GM21737 (cell line): ENCODE measurements at regions not wholly inside any gene's neighbourhood (a gene's known extent, or its start where the extent isn't known, plus 50 kb on each side); places are given as distances from the start of the nearest gene placed in this dataset.

Experiments
- ATAC-seq: cut with Tn5 transposase; IDR thresholded peaks from one replicate; pipeline ENCODE4 v1.9.1; 2021; ENCODE audit warnings: mild to moderate bottlenecking, moderate library complexity; ENCODE audit not compliant: unreplicated experiment

DNA sequence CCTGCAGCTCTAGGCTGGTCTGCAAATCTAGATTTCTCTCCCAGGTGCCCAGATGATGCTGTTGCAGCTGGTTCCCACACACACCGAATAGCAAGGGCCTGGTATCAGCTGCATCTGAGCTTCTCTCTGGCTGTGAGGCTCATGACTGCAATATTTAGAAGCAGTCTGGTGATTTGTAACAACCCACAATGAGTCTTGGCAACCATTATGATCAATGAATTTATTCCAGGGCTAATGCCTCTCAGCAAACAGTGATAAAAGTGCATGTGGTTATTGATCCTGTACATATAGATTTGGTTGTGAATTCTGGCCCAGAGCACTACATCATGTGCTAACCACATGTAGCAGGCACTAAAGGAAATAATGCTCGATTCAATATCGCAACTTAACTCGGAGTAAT is 114.3 kb downstream of the ASCL4 start:
- ATAC-seq, result no peak

DNA sequence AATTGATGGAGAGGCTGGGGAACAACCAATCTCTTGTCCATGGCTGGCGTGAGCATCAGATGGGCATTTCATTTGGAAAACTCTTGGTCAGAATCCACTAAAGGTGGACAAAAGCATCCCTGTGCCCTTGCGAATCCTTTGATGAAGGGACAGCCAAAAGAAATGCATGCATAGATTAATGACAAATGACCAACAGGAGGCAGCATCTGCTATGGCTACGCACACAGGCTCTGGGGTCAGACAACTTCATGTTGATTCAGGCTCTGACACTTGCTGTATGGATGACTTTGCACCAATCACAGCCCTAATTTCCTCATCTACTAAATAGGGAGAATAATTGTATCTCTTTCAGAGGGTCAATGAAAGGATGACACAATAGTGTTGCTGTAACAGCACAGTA is 117.5 kb downstream of the ASCL4 start:
- no peak for ATAC-seq

DNA sequence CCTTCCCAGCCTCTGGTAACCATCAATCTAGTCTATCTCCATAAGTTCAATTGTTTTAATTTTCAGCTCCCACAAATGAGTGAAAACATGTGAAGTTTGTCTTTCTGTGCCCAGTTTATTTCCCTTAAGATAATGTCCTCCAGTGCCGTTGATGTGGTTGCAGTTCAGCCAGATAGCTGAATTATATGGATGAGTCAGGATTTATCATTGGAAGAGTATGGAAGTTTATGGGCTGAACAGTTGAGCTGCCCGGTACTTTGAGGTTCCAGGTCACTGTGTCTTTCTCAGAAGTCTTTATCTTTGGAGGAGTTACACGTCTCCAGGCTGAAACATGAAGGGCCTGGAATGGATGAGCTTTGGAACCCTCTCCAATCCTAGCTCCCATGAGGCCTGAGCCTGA is 120.1 kb downstream of the ASCL4 start:
- no peak for ATAC-seq

DNA sequence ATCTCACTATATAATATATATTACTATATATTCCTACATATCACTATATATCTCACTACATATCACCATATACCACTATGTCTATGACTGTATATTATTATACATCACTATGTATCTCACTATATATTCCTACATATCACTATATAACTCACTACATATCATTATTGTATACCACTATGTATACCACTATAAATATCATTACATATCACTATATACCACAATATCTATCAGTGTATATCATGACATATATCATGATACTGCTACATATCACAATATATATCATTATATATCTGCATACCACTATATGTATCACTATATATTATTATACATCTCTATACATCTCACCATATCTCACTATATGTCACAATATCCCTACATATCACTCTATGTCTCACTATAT is 121.5 kb downstream of the ASCL4 start:
- no peak for ATAC-seq

DNA sequence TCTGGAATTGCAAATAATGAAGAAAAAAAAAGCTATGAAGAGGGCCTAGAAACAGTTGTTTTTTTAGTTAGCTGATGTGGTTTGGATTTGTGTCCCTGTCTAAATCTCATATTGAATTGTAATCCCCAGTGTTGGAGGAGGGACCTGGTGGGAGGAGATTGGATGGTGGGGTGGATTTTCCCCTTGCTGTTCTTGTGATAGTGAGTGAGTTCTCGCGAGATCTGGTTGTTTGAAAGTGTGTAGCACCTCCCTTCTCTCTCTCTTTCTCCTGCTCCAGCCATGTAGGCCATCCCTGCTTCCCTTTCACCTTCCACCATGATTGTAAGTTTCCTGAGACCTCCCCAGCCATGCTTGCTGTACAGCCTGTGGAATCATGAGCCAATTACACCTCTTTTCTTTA is 126.1 kb downstream of the ASCL4 start:
- no peak for ATAC-seq

DNA sequence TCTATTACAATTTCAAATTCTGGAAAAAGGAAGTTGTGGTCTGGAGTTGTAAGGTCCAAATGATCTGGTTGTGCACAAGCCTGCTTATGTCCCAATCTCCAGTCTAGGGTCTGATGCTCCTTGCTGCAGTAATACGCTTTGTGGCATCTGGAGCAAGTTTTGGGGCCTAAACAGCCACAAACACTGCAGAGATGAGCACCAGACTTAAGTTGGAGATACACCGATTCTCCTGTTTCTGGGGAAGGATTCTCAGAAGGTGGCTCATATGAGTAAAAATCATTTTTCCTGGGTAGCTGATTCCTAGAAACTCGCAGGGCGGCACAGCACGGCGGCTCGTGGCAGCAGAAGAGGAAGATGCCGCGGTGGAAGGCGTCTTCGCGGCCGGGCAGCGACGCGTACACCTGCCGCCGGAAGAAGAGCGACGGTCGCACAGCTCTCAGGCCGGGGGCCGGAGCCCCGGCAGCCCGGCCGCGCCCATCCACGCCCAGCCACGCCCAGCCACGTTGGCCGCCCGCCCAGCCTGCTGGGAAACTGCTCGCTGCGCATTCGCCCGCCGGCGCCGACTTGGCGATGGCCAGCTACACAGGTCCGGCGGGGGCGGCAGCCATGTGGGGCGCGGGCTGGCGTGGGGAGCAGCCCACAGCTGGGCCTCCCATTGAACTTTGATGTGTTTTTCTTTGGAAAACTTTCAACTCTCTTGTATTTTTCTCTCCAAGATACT is 129.0 kb downstream of the ASCL4 start:
- peak; percentile 97 for ATAC-seq

DNA sequence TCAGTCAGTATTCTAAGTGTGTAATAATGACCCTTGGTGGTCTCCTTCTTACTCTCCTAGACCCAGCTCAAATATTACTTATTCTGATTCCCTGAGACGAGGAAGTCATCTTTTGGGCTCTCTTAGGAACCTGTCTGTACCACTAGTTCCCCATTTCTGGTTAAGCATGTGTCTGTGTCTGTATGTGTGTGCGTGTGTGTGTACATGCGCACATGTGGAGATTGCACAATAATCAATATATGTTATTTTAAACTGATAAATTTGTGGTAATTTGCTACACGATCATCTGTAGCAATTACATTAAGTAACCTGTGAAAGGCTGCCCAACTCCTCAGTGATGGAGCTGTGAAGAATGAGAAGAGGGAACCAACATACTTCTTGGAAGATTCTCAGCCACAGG is 132.2 kb downstream of the ASCL4 start:
- no peak for ATAC-seq

DNA sequence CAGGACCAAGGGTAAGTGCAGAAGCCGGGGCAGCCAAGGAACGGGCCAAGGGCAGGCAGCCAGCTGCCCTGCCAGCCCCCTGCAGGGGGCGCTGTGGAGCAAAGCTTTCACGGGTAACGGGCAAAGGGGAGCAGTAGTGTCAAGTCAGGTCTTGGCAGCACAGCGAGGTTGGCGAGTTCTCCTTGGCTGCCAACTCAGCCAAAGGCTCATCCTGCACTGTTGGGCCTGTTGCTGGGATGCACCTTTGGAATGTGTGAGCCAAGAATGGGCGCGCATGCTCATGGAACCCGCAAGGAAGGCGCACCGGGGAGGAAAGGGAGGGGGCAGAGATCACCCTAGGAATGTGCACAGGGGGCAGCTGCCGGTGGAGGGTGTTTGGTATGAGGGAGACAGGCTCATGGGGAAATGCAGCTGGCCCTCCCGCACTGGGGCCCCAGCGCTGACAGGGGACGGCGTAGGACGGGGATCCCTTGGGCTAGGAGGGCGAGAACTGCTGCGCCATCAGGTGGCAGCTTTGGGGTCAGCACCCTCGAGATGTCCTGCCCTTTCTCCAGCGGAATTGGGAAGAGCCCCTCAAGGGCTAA is 138.0 kb downstream of the ASCL4 start:
- no peak for ATAC-seq

DNA sequence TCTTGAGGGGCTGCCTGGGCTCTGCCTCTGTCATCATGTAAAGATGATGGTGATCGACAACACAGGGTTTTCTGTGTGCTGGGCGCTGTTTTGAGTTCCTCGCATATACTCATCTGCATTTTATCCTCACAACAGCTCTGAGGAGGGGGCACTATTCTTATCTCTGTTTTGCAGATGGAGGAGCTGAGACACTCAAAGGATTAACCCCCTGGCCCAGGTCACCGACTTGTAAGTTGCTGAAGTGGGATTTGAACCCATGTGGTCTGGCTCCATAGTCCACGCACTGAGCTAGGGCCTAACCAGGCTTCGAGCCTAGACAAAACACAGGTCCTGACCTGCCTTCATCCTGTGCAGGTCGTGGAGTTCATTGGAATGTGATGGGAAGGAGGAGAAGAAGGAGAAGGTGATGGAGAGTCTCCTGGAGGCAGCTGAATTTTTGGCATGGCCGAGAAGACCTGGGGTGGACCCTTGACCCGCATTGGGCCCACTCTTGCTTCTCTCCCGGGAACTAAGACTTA is 140.0 kb downstream of the ASCL4 start:
- no peak for ATAC-seq

DNA sequence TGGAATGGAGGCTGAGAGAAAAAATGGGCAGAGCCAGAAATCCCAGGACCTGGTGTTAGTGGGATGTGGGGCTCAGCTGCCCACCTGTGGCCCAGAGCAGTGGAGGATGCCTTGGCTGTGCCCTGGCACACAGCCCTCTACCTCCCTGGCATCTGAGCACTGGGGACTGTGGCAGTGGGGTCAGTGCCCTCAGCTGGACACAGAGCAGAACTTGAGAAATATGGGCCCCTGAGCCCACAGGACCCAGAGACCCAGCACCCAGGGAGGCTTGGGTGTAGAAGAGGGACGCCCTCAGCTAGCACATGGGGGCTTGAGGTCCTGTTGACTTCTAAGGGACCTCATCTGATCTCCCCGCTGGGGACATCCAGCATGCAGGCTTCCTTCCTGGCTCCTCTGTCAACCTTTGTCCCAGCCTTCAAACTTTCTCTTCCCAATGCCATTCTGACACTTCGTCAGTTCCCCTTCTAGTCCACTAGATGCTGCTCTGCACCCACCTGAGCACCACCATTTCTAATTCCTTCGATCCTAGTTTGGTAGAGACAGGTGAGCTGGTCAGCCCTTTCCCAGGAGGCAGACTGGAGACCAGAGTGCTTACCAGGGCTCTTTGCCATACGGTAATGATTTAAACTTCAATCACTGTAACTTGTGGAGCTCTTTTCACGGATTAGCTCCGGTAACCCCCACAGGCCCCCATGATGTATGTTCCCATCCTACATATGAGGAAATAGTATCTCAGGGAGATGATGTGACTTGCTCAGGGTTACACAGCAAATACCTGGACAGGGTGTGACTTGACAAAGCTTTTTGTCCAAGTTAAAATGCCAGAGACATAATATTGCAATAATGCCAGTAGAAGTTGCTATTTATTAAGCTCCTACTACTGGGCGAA is 143.7 kb downstream of the ASCL4 start:
- ATAC-seq, result no peak

DNA sequence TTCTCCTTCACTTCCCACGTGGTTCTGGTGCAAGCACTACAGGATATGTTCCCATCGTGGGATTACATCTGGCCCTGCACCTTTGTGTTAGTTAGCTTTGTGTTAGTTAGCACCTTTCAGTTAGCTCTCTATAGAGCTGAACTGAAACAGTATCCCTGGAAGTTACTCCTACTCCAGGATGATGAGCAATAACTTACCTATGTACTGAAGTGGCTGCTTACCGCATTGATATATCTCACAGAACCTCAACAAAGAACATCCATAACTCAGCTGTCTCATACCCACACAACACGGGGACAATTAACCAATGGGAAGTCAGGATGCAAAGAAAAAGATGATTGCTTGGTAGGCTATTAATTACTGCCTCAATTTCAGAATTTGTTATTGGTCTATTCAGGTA is 146.6 kb downstream of the ASCL4 start:
- no peak for ATAC-seq

DNA sequence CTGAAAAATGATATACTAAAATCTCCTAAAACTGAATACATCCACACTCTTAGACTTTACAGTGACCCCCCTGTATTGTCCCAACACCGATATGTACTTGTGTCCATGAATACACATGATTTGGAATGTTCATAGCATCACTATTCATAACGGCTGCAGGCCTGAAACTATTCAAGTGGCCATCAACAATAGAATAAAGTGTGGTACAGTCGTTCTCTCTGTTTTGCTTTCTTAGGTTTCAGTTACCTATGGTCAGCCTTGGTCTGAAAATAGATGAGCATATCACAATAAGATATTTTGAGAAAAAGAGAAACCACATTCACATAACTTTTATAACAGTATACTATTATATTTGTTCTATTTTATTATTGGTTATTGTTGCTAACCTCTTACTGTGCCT is 150.6 kb downstream of the ASCL4 start:
- ATAC-seq, result no peak

DNA sequence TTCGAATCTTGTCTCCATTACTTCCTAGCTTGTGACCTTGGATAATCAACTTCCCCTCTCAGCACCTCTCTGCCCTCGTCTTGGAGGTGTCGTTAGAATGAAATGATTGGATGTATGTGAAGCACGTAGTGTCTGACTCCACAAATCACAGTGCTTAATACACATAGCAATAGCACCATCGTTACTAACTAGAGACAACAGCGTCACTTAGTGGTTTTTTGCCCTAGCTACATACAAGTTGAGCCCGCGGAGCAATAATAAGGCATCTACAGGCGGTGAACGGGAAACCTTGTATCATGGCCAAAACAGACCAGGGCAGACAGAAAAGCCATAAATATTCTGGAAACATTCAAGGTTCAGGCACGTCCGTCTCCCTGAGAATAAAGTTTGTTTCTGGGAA is 154.9 kb downstream of the ASCL4 start:
- no peak for ATAC-seq

DNA sequence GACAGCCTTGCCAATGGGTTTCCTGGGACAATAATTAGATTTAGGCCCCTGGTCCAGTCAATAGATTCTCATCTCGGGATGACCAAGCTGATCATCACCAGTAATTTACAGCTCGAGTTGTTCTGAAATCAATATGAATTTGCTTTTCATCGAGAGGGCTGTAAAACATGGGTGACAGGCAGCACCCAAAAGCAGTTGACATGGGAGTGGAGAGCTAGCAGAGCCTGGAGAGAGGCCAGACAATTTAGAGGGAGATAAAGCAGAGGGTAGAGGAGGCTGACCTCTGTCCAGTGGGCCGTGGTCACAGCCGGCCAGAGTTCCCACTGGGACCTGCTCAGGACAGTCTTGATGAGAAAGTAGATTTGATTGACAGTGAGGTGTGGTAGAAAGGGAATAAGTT is 157.3 kb downstream of the ASCL4 start:
- ATAC-seq, result no peak

DNA sequence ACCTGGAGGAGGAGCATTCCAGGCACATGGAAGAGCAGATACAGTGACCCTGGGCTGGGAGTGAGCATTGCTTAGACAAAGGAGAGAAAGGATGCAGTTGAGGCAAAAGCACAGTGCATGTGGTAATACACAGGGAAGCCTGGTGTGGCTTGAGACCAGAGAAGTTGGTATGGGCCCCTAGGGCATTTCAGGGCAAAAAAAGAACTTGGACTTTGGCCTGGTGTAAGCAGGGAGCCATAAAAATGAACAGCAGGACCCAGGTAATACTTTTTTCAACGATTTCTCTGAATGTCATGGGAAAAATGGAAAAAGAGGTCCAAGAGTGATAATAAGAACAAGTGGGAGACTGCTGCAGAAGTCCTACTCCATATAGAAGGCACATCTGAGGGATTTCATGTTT is 163.9 kb downstream of the ASCL4 start:
- ATAC-seq, result no peak

DNA sequence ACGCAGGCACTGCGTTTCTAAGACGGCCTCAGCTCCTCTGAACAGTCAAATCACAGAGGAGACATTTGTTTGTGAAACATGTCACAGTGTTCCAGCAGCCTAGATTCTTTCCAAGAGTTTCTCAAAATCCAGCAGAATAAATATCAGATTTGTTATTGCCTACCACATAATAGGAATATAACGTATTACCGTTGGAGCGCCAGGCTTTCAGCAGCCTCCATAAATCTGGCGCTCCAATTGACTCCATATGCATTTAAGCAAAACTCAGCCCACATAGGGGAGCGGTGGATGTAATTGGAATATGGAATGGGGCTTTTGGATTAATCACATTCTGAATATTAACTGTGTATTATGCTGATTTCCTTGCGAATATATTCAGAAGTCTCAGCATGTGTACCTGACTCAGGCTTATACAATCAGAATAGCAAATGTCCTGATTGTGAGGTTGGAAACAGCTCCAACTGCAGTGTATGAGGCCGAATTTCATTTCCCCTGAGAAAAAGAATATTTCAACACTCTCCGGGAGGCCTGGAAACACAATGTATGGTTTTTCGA is 174.0 kb downstream of the ASCL4 start:
- no peak for ATAC-seq

DNA sequence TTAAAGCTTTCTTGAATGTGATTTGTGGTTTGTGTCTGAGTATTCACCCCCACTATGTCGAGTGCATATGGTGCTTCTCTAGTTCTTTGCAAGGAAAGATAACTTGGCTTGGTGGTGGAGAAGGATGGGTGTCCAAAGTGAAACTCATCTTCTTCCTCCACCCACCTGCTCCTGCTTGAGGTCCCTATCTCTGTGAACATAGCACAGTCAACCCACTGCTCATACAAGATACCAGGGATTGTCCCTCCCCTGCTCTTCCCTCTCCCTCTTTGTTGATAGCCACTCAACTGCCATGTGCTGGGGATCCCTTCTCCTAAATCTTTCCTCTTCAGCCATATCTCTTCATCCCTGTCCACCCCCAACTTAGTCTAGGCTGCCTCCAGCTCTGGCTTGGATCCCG is 176.5 kb downstream of the ASCL4 start:
- ATAC-seq, result no peak

DNA sequence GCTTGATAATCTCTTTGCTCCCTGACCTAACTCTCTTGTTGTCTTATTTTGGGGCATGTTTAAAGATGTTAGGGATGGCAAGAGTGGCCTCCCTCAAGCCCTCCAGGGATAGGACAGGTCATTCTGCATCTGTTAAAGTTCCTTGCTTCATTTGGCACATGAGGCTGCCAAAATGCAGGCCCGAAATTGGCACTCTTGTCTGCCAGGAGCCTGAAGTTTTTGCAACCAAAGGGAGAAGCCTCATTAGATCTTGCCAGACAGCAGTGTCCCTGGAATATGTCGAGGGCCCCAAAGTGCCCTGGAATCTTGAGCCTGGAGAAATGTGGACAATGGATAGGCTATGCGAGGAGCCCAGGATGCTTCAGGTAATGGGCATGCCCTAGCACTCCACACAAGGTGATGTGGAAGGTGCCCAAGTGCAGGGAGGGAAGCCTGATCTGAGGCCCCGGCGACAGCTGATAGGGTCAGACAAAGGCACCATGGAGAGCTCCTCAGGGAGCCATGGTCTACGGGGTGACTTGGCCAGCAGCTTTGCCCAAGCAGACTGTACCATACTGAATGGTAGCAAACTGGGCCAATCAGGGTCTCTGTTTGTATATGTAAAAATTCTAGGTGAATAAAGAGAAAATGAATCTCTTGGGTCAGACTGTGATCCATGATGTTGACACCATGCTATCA is 173.0 kb upstream of the WSCD2 start:
- no peak for ATAC-seq

DNA sequence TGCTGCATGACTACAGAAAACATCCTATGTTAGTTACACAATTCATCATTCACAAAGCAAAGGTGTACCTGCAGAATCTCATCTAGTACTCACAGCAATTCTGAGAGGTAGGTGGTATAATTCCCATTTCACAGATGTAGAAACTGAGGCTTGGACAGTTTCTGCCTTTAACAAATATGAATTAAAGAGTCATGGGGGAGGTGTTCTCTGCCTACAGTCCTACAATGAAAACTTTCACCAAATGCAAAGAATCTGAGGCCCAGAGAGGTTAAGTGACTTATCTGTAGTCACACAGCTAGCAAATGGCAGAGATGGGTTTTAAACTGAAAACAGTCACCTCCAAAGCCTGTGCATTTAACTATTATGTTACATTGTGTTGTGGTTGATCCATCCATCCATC is 171.6 kb upstream of the WSCD2 start:
- no peak for ATAC-seq

DNA sequence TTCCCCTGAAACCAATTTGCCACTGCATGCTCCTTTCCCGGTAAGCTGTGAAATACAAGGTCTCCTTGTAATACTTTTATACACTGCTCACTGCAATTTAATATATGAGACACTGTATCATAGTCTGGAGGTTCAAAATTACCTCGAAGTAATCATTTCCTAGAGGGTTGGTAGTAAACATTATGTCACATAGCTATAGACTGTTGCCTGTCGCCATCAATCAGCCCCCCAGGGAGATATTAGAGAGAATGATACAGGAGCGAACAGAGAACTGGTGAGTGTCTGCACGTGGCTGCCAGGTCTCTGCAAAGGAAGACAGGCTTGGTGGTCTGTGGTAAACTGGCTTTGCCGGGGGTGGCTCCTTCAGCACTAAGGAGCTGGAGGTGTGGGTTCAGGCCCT is 165.5 kb upstream of the WSCD2 start:
- no peak for ATAC-seq

DNA sequence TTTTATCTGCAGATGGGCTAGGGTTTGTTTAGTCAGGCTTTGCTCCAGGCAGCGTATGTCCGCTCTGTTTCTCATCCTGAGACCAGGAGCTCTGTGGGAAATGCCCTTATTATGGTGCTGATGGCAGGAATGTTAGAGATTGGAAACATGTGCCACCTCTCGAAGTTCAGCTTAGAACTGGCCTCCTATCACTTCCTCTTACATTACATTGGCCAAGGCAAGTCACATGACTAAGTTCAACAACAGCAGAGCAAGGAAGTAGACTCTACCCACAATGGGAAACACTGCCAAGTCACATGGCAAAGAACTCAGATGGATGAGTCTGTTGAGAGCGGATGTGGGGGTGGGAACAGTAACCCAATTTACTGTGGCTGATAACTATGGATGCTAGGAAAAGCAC is 161.9 kb upstream of the WSCD2 start:
- no peak for ATAC-seq
